Neural progenitor cell (in vitro differentiated cells): ENCODE measurements at regions not wholly inside any gene's neighbourhood (a gene's known extent, or its start where the extent isn't known, plus 50 kb on each side); places are given as distances from the start of the nearest gene placed in this dataset.

Source experiments
- DNase-seq: peaks from one replicate; pipeline ENCODE4 v3.0.0-alpha.2; 2016; ENCODE audit warnings: low spot score
- H2AFZ ChIP-seq: fragments of 200-600 bp; sonication (generic); replicated peaks from 2 replicates; pipeline ENCODE4 v1.6.1; 2016; ENCODE audit warnings: antibody characterized with exemption
- H3F3A ChIP-seq: fragments of 200-600 bp; sonication (generic); 2 replicates; pipeline ENCODE4 v1.6.1; 2016; ENCODE audit warnings: antibody characterized with exemption, low read depth
- H3K27ac ChIP-seq: fragments of 200-600 bp; sonication (generic); 2 replicates; pipeline ENCODE4 v1.5.1; 2016; ENCODE audit warnings: mild to moderate bottlenecking
- H3K27me3 ChIP-seq: fragments of 200-600 bp; sonication (generic); 2 replicates; pipeline ENCODE4 v1.6.1; 2016; ENCODE audit warnings: mild to moderate bottlenecking, moderate library complexity
- H3K36me3 ChIP-seq: fragments of 200-600 bp; sonication (generic); 2 replicates; pipeline ENCODE4 v1.5.1; 2016
- H3K4me1 ChIP-seq: fragments of 200-600 bp; sonication (generic); 2 replicates; pipeline ENCODE4 v1.6.1; 2016; ENCODE audit warnings: mixed run types
- H3K4me2 ChIP-seq: fragments of 200-600 bp; sonication (generic); 2 replicates; pipeline ENCODE4 v1.6.1; 2016
- H3K4me3 ChIP-seq: fragments of 200-600 bp; sonication (generic); 2 replicates; pipeline ENCODE4 v1.5.1; 2016
- H3K79me2 ChIP-seq: fragments of 200-600 bp; sonication (generic); 2 replicates; pipeline ENCODE4 v1.6.1; 2016; ENCODE audit warnings: low read depth
- H3K9ac ChIP-seq: fragments of 200-600 bp; sonication (generic); 2 replicates; pipeline ENCODE4 v1.6.1; 2016
- H3K9me3 ChIP-seq: fragments of 200-600 bp; sonication (generic); 2 replicates; pipeline ENCODE4 v1.5.1; 2016; ENCODE audit warnings: low read depth
- H4K20me1 ChIP-seq: fragments of 200-600 bp; sonication (generic); 2 replicates; pipeline ENCODE4 v1.6.1; 2016; ENCODE audit warnings: low read depth
- H3K27ac Mint-ChIP-seq: 3 replicates; pipeline ENCODE4 v1.8.0; 2021; ENCODE audit warnings: mixed read lengths
- H3K27me3 Mint-ChIP-seq: 2 replicates; pipeline ENCODE4 v1.8.0; 2022; ENCODE audit warnings: low read depth, mild to moderate bottlenecking, inconsistent platforms, moderate library complexity, mixed read lengths; ENCODE audit not compliant: insufficient read depth
- H3K36me3 Mint-ChIP-seq: 3 replicates; pipeline ENCODE4 v1.8.0; 2021; ENCODE audit warnings: mixed read lengths
- H3K4me1 Mint-ChIP-seq: 3 replicates; pipeline ENCODE4 v1.8.0; 2021; ENCODE audit warnings: mixed read lengths
- H3K4me3 Mint-ChIP-seq: 3 replicates; pipeline ENCODE4 v1.8.0; 2021; ENCODE audit warnings: mild to moderate bottlenecking, moderate library complexity, mixed read lengths
- H3K9me3 Mint-ChIP-seq: 3 replicates; pipeline ENCODE4 v1.8.0; 2020; ENCODE audit warnings: mixed read lengths
- EZH2 ChIP-seq: fragments of 200-600 bp; sonication (generic); IDR thresholded peaks from 2 replicates; pipeline ENCODE4 v1.6.1; 2017; ENCODE audit warnings: antibody characterized with exemption, mild to moderate bottlenecking, moderate library complexity
- EZH2phosphoT487 ChIP-seq: fragments of 200-600 bp; sonication (generic); IDR thresholded peaks from 2 replicates; pipeline ENCODE4 v1.6.1; 2017; ENCODE audit warnings: antibody characterized with exemption
- TF ChIP-seq, protein P1 (sequence below): fragments of 200-600 bp; sonication (generic); IDR thresholded peaks from 2 replicates; pipeline ENCODE4 v1.5.1; 2017; ENCODE audit warnings: antibody characterized with exemption, mild to moderate bottlenecking

DNA sequence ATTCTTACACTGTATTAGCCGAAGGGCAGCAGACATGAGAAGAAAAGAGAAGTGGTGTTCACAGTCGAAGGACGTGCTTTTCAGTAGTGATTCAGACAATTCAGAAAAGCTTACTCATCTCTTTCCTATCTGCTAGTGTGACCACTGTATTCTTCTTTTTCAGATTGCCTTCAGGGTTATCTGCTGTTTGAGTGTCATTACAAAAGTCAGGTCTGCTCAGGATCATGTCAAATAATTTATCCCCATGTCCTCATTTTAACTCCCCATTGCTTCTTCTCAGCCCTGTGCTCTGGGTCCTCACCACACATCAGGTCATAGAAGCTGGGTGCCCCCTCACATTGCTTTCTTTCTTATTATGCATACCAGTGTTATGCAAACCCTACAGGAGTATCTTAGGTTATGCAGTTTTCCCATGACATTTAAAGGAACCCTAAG is 394.0 kb downstream of the CETN3 start:
- no peak overlapping the region for H3K4me3 ChIP-seq
- H3K27ac Mint-ChIP-seq: peak overlapping the region; percentile 76
- peaks cover 38% of the 10 kb centered on the region for H3K4me1 Mint-ChIP-seq
- H3K27ac ChIP-seq: no peak overlapping the region
- no peaks in the 10 kb centered on the region for H3K27me3 ChIP-seq
- peaks cover 7% of the 10 kb centered on the region for H3K4me1 ChIP-seq
- H3K9me3 ChIP-seq: no peaks in the 10 kb centered on the region
- no peaks in the 10 kb centered on the region for H3K36me3 ChIP-seq
- no peaks in the 10 kb centered on the region for H3F3A ChIP-seq
- H3K4me2 ChIP-seq: no peak overlapping the region
- no peak overlapping the region for H2AFZ ChIP-seq
- H4K20me1 ChIP-seq: no peaks in the 10 kb centered on the region
- DNase-seq: no peak
- H3K79me2 ChIP-seq: no peaks in the 10 kb centered on the region
- H3K9me3 Mint-ChIP-seq: no peaks in the 10 kb centered on the region
- no peaks in the 10 kb centered on the region for H3K36me3 Mint-ChIP-seq
- no peak overlapping the region for H3K9ac ChIP-seq
- no peaks in the 10 kb centered on the region for H3K27me3 Mint-ChIP-seq
- H3K4me3 Mint-ChIP-seq: no peak overlapping the region
- TF ChIP-seq EZH2 (no peak), EZH2phosphoT487 (no peak)
- TF ChIP-seq, protein P1, sequence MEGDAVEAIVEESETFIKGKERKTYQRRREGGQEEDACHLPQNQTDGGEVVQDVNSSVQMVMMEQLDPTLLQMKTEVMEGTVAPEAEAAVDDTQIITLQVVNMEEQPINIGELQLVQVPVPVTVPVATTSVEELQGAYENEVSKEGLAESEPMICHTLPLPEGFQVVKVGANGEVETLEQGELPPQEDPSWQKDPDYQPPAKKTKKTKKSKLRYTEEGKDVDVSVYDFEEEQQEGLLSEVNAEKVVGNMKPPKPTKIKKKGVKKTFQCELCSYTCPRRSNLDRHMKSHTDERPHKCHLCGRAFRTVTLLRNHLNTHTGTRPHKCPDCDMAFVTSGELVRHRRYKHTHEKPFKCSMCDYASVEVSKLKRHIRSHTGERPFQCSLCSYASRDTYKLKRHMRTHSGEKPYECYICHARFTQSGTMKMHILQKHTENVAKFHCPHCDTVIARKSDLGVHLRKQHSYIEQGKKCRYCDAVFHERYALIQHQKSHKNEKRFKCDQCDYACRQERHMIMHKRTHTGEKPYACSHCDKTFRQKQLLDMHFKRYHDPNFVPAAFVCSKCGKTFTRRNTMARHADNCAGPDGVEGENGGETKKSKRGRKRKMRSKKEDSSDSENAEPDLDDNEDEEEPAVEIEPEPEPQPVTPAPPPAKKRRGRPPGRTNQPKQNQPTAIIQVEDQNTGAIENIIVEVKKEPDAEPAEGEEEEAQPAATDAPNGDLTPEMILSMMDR: no peak

DNA sequence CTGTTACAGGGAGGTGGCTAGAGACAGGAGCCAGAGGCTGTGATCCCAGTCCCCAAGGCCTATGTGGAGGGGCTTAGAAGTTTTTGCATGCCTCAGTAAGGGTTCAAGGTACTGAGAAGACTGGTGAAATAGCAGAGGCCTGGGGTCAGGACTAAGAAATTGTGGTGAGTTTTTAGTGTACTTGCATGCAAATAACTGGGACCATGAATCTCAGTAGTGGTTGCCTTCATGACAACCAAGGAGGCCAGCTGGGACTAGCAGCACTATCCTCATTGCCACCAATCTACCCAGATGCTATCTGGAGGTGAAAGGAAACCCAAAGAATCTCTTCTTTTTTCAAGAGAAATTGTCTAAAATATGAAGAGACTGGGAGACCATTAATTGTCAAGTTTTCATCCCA is 395.1 kb downstream of the CETN3 start:
- H3K4me3 ChIP-seq: no peak overlapping the region
- no peak overlapping the region for H3K9ac ChIP-seq
- peaks cover 38% of the 10 kb centered on the region for H3K4me1 Mint-ChIP-seq
- H3K9me3 Mint-ChIP-seq: no peaks in the 10 kb centered on the region
- no peaks in the 10 kb centered on the region for H3K79me2 ChIP-seq
- H3K27me3 Mint-ChIP-seq: no peaks in the 10 kb centered on the region
- no peaks in the 10 kb centered on the region for H3K9me3 ChIP-seq
- no peak overlapping the region for H3K4me2 ChIP-seq
- H3K27ac Mint-ChIP-seq: peak overlapping the region; percentile 35
- H3K27me3 ChIP-seq: no peaks in the 10 kb centered on the region
- H3K27ac ChIP-seq: no peak overlapping the region
- H2AFZ ChIP-seq: no peak overlapping the region
- DNase-seq: no peak
- no peak overlapping the region for H3K4me3 Mint-ChIP-seq
- no peaks in the 10 kb centered on the region for H3K36me3 Mint-ChIP-seq
- peaks cover 7% of the 10 kb centered on the region for H3K4me1 ChIP-seq
- H3F3A ChIP-seq: no peaks in the 10 kb centered on the region
- H4K20me1 ChIP-seq: no peaks in the 10 kb centered on the region
- TF ChIP-seq EZH2phosphoT487: no peak
- TF ChIP-seq, protein P1: no peak
- no peak for TF ChIP-seq EZH2
- H3K36me3 ChIP-seq: no peaks in the 10 kb centered on the region

DNA sequence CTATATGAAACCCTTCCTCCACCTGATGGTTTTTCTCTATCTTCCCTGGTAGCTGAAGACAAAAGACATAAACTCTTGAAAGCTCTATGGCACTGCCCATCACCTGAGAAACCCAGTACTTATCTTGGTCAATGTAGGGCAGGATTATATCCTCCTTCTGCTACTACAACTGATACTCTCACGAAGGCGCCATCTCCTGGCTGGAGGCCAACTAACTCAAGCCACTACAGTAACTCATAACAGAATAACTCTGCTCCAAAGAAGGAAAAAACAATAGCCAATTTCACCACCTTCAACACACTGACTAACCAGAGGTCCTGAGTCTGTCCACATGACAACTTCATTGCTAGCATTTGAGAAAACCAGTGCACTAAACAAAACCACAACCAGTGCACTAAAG is 409.2 kb downstream of the CETN3 start:
- no peak for TF ChIP-seq EZH2phosphoT487
- TF ChIP-seq, protein P1: peak; percentile 15
- Mint-ChIP-seq H3K36me3 (no peaks in the 10 kb centered on the region), H3K9me3 (peaks cover 17% of the 10 kb centered on the region), H3K4me1 (peaks cover 7% of the 10 kb centered on the region), H3K27ac (peak overlapping the region; percentile 21), H3K27me3 (no peaks in the 10 kb centered on the region), H3K4me3 (no peak overlapping the region)
- peaks cover 8% of the 10 kb centered on the region for H3K4me1 ChIP-seq
- no peaks in the 10 kb centered on the region for H3K36me3 ChIP-seq
- no peak overlapping the region for H3K9ac ChIP-seq
- H3K27me3 ChIP-seq: no peaks in the 10 kb centered on the region
- no peaks in the 10 kb centered on the region for H3F3A ChIP-seq
- H3K4me3 ChIP-seq: no peak overlapping the region
- H2AFZ ChIP-seq: no peak overlapping the region
- H3K27ac ChIP-seq: no peak overlapping the region
- H4K20me1 ChIP-seq: no peaks in the 10 kb centered on the region
- no peak for DNase-seq
- no peaks in the 10 kb centered on the region for H3K79me2 ChIP-seq
- H3K4me2 ChIP-seq: no peak overlapping the region
- no peaks in the 10 kb centered on the region for H3K9me3 ChIP-seq
